Stimulated activated CD4-positive, alpha-beta T cell treated with anti-CD3 and anti-CD28 coated beads, Interleukin-1b, Interleukin-23, amount 100 ng/mL, for 1 hour (primary cell): ENCODE measurements at regions not wholly inside any gene's neighbourhood (a gene's known extent, or its start where the extent isn't known, plus 50 kb on each side); places are given as distances from the start of the nearest gene placed in this dataset.

Source experiments
- DNase-seq, 2 donors: peaks; one replicate each; pipeline ENCODE4 v3.0.0-alpha.2; 2020; ENCODE audit warnings: low read depth in 2 of 2

DNA sequence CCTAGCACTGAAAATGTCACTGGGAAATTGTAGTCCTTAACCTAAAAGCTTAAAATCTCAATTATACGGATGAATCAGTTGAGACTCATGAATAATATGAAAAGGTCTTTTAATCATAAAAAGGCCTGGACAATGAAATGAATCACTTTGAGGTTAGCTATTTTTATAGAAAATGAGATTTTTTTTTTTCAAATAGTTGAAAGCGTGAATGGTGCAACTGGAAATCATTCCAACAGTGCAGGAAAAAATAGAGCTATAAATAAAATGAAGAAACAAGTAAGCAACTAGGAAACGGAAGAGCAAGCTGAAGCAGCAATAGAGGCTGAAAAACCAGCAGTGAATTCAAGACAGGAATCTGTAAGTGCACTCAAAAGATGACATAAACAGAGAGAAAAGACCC, 142.9 kb downstream of the BACH1 start:
- no peak for DNase-seq

DNA sequence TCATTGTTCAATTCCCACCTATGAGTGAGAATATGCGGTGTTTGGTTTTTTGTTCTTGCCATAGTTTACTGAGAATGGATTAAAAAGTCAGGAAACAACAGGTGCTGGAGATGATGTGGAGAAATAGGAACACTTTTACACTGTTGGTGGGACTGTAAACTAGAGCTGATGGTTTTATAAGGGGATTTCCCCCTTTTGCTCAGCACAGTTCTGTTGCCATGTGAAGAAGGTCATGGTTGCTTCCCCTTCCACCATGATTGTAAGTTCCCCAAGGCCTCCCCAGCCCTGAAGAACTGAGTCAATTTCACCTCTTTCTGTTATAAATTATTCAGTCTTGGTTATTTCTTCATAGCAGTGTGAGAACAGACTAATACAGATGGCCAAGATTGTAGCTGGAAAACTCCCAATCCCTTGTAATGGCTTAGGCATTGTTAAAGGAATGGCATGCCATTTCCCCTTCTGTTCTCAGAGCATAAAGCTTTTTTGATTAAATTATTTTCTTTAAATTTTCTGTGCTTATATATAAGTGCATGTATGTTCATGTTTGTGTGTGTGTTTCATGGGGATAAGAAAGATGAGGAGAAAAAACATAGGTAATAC, 144.8 kb downstream of the BACH1 start:
- no peak for DNase-seq

- no peak for DNase-seq
Observed at GRCh38 chr21:29448766-29449165, 150.0 kb downstream of the BACH1 start.

- no peak for DNase-seq
Observed at GRCh38 chr21:29449306-29449950, 150.7 kb downstream of the BACH1 start.

GRCh38 chr21:29450058-29450457, 151.3 kb downstream of the BACH1 start:
- no peak for DNase-seq

DNA sequence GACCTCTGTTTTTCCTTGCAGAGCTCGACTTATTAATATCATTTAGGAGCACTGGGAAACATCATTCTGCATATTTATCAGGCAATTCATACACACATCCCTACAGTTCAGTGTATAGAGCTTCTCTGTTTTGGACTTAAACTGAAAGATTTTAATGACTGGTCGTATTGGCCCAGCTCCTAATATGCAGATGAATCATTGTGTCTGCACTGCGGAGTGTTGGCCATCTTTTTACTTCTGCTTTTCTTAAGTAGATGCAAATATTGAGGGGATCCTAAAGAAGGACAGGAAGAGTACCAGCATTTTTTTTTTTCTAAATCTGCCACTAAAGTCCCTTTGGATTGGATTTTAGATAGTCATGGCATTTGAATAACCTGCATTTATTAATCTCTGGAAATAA, 154.8 kb downstream of the BACH1 start:
- DNase-seq: no peak

DNA sequence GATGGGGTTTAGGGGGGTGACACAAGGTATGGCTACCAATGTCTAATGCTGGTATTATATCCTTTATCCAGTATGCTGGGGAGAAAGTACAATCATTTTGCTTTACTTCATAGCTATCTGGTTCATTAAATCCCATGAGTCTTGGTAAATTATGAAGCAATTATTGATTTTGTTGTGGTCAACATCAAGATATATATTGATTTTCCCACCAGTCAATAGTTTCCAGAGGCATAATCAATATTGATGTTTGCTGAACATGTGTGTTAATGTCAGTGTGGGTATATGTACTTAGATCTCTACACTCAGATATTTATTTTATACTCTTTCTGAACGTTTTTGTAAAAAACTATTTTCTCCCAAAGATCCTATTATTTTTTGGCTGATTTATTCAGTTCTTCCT, 155.5 kb downstream of the BACH1 start:
- no peak for DNase-seq

GRCh38 chr21:29462479-29462878, 163.8 kb downstream of the BACH1 start:
- DNase-seq: no peak

GRCh38 chr21:29465546-29465945, 166.8 kb downstream of the BACH1 start:
- DNase-seq: no peak

DNA sequence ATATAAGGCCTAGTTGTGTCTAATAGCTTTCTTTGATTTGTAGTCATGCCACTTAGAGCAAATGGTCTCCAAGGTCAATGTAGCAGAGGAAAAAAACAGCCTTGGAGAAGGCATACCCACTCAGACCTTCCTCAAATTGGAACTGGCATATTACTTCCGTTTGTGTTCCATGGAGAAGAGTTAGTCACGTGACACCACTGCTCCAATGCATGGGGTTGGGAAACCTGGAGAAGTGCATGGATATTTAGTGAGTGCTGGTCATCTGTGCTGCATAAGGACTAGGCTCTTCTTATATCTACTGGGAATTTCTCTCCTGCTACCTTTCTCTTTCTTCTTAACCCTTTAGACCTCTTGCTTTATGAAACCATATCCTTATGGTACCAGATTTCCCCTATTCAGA, 167.8 kb downstream of the BACH1 start:
- DNase-seq: no peak

DNA sequence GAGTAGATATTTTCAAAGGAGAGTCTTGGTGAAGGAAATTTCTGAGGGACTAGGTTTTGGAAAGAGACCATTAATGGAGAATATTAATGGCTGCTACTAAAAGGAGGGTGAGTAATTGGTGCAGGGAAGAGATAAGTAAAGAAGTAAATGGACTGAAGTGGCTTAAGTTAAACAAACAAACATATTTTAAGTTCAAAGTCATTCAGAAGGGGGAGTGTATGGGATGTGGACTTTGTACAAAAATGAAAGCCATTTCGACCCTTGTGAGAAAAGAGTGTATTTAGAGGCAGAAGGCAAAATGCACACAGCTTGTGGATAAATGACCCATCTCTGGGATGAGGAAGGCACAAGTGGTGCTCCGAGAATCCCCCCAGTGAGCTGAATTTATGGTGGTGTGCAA, 171.7 kb downstream of the BACH1 start:
- no peak for DNase-seq

GRCh38 chr21:29473808-29474207, 175.1 kb downstream of the BACH1 start:
- no peak for DNase-seq

- DNase-seq: no peak
Observed at GRCh38 chr21:29475329-29475728, 176.6 kb downstream of the BACH1 start.

DNA sequence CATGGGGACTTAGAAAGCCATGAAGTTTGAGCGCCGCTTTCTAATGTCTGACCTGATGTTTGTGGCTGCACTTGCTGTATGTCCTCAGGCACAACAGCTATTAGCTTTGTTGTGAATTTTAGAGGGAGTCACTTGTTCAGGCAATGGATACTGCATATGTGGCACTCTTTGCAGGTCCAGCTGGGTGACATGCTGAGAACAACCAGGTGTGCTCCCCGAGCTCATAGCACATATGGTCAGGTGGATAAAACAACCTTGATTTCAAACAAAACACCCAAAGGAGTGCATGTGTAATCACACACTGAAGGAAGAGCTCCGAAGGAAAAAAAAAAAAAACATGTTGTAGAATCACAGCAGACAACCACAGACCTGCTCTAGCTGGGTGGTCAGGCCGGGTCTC, 178.6 kb downstream of the BACH1 start:
- DNase-seq: no peak

DNA sequence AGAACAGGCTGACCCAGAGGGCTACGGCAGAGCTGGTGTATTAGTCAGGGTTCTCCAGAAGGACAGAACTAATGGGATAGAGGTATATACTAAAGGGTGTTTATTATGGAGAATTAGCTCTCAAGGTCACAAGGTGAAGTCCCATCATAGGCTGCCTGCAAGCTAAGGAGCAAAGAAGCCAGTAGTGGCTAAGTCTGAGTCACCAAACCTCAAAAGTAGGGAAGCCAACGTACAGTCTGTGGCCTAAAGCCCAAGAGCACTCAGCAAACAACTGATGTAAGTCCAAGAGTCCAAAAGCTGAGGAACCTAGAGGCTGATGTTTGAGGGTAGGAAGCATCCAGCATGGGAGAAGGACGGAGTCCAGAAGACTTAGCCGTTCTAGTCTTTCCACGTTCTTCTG, 179.2 kb downstream of the BACH1 start:
- DNase-seq: no peak

DNA sequence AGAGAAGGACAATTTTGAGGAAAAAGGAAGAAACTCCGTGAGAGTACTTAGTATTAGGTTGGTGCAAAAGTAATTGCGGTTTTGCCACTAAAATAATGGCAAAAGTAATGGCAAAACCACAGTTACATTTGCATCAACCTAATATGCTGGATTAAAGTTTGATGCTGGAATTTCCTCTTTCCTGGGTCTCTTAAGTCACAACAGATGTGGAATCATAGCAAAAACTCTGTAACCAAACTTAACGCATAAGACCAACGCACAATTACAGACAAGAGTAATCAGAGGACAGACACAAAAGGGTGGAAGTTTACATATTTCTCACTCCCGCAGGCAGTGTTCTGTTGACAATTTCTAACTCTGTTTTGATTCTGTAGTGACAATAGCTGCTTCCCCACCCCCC, 182.4 kb downstream of the BACH1 start:
- no peak for DNase-seq

- DNase-seq: no peak
Observed at GRCh38 chr21:29481641-29482040, 182.9 kb downstream of the BACH1 start.

GRCh38 chr21:29486306-29486807, 187.6 kb downstream of the BACH1 start:
- no peak for DNase-seq
